H9 (cell line): ENCODE measurements at regions not wholly inside any gene's neighbourhood (a gene's known extent, or its start where the extent isn't known, plus 50 kb on each side); places are given as distances from the start of the nearest gene placed in this dataset.

Experiments used
- DNase-seq: peaks from one replicate; pipeline ENCODE4 v3.0.0-alpha.2; 2017
- H2AFZ ChIP-seq: one replicate; pipeline ENCODE4 v1.6.1; 2013; ENCODE audit warnings: mild to moderate bottlenecking, low read length, control low read depth, moderate library complexity
- H2AK5ac ChIP-seq: 2 replicates; pipeline ENCODE4 v1.6.1; 2013; ENCODE audit warnings: low read length, control low read depth, mixed read lengths; ENCODE audit not compliant: insufficient read length
- H2BK120ac ChIP-seq: one replicate; pipeline ENCODE4 v1.6.1; 2013; ENCODE audit warnings: low read depth, mild to moderate bottlenecking, low read length, control low read depth, inconsistent platforms; ENCODE audit not compliant: poor library complexity, severe bottlenecking
- H2BK12ac ChIP-seq: 2 replicates; pipeline ENCODE4 v1.6.1; 2013; ENCODE audit warnings: low read length, control low read depth, mixed read lengths, low read depth; ENCODE audit not compliant: insufficient read length
- H2BK15ac ChIP-seq: 2 replicates; pipeline ENCODE4 v1.6.1; 2013; ENCODE audit warnings: low read depth, low read length, control low read depth
- H2BK20ac ChIP-seq: one replicate; pipeline ENCODE4 v1.6.1; 2013; ENCODE audit warnings: low read depth, mild to moderate bottlenecking, low read length, control low read depth, inconsistent platforms; ENCODE audit not compliant: poor library complexity, severe bottlenecking
- H2BK5ac ChIP-seq: 2 replicates; pipeline ENCODE4 v1.6.1; 2013; ENCODE audit warnings: low read length, control low read depth, mixed read lengths; ENCODE audit not compliant: insufficient read length
- H3K14ac ChIP-seq: 2 replicates; pipeline ENCODE4 v1.6.1; 2013; ENCODE audit warnings: low read length, control low read depth; ENCODE audit not compliant: insufficient read depth
- H3K18ac ChIP-seq: 2 replicates; pipeline ENCODE4 v1.6.1; 2013; ENCODE audit warnings: low read depth, mild to moderate bottlenecking, mixed read lengths, low read length, control low read depth; ENCODE audit not compliant: insufficient read length
- H3K23ac ChIP-seq: 2 replicates; pipeline ENCODE4 v1.6.1; 2013; ENCODE audit warnings: low read length, control low read depth, mixed read lengths, low read depth; ENCODE audit not compliant: insufficient read length
- H3K23me2 ChIP-seq: 2 replicates; pipeline ENCODE4 v1.6.1; 2013; ENCODE audit warnings: low read depth, mild to moderate bottlenecking, mixed read lengths, low read length, control low read depth; ENCODE audit not compliant: insufficient read length, poor library complexity, severe bottlenecking
- H3K27ac ChIP-seq: 2 replicates; pipeline ENCODE4 v1.5.1; 2013; ENCODE audit warnings: low read length, control low read depth, mixed read lengths, low read depth; ENCODE audit not compliant: insufficient read length
- H3K27me3 ChIP-seq: 2 replicates; pipeline ENCODE4 v1.6.1; 2013; ENCODE audit warnings: low read length, control low read depth, inconsistent platforms; ENCODE audit not compliant: insufficient read depth
- H3K4ac ChIP-seq: 2 replicates; pipeline ENCODE4 v1.6.1; 2013; ENCODE audit warnings: low read depth, mild to moderate bottlenecking, control low read depth, inconsistent platforms, low read length, moderate library complexity
- H3K4me1 ChIP-seq: 2 replicates; pipeline ENCODE4 v1.6.1; 2013; ENCODE audit warnings: low read length, control low read depth, inconsistent platforms; ENCODE audit not compliant: insufficient read depth
- H3K4me2 ChIP-seq: 2 replicates; pipeline ENCODE4 v1.6.1; 2013; ENCODE audit warnings: low read length, control low read depth, mixed read lengths; ENCODE audit not compliant: insufficient read length, insufficient read depth
- H3K56ac ChIP-seq: 2 replicates; pipeline ENCODE4 v1.6.1; 2013; ENCODE audit warnings: low read depth, mild to moderate bottlenecking, mixed read lengths, low read length, control low read depth; ENCODE audit not compliant: insufficient read length
- H3K79me1 ChIP-seq: 2 replicates; pipeline ENCODE4 v1.6.1; 2013; ENCODE audit warnings: low read depth, mild to moderate bottlenecking, moderate library complexity, low read length, control low read depth, inconsistent platforms; ENCODE audit not compliant: insufficient read depth, poor library complexity, severe bottlenecking
- H3K79me2 ChIP-seq: 2 replicates; pipeline ENCODE4 v1.6.1; 2013; ENCODE audit warnings: low read length, control low read depth, inconsistent platforms; ENCODE audit not compliant: insufficient read depth
- H3K9ac ChIP-seq: 2 replicates; pipeline ENCODE4 v1.6.1; 2013; ENCODE audit warnings: low read length, control low read depth, mixed read lengths; ENCODE audit not compliant: insufficient read length; ENCODE audit errors: extremely low read depth
- H3K9me3 ChIP-seq: one replicate; pipeline ENCODE4 v1.6.1; 2013; ENCODE audit warnings: low read depth, low read length, inconsistent platforms; ENCODE audit not compliant: control insufficient read depth
- H3T11ph ChIP-seq: one replicate; pipeline ENCODE4 v1.6.1; 2013; ENCODE audit warnings: mild to moderate bottlenecking, low read length, control low read depth, inconsistent platforms
- H4K20me1 ChIP-seq: one replicate; pipeline ENCODE4 v1.6.1; 2013; ENCODE audit not compliant: control insufficient read depth, insufficient read length, insufficient read depth
- H4K5ac ChIP-seq: 2 replicates; pipeline ENCODE4 v1.6.1; 2013; ENCODE audit warnings: low read depth, mild to moderate bottlenecking, mixed read lengths, low read length, control low read depth; ENCODE audit not compliant: insufficient read length
- H4K8ac ChIP-seq: replicated peaks from 2 replicates; pipeline ENCODE4 v1.6.1; 2013; ENCODE audit warnings: low read length, control low read depth, mixed read lengths, low read depth; ENCODE audit not compliant: insufficient read length
- H4K91ac ChIP-seq: 2 replicates; pipeline ENCODE4 v1.6.1; 2013; ENCODE audit warnings: low read depth, mild to moderate bottlenecking, moderate library complexity, mixed read lengths, low read length, control low read depth; ENCODE audit not compliant: insufficient read length
- H3K27ac Mint-ChIP-seq, 3 experiments: 2 replicates in 2 of 3; 3 replicates in 1 of 3; pipeline ENCODE4 v1.8.0; 2020 to 2021; ENCODE audit warnings: mixed read lengths in 3 of 3, mild to moderate bottlenecking in 1 of 3, moderate library complexity in 1 of 3
- H3K27me3 Mint-ChIP-seq: 2 replicates; pipeline ENCODE4 v1.8.0; 2021; ENCODE audit warnings: low read depth, mild to moderate bottlenecking, moderate library complexity, mixed read lengths
- H3K36me3 Mint-ChIP-seq, 3 experiments: 2 replicates in 2 of 3; 3 replicates in 1 of 3; pipeline ENCODE4 v1.8.0; 2020 to 2021; ENCODE audit warnings: low read depth in 3 of 3, mixed read lengths in 3 of 3; ENCODE audit not compliant: insufficient read depth in 1 of 3
- H3K4me1 Mint-ChIP-seq, 2 experiments: 2 replicates each; pipeline ENCODE4 v1.8.0; 2020; ENCODE audit warnings: mixed read lengths in 2 of 2
- H3K4me3 Mint-ChIP-seq, 2 experiments: 2 replicates in 1 of 2; 3 replicates in 1 of 2; pipeline ENCODE4 v1.8.0; 2020 to 2021; ENCODE audit warnings: mild to moderate bottlenecking in 2 of 2, mixed read lengths in 2 of 2, moderate library complexity in 1 of 2
- H3K9me3 Mint-ChIP-seq, 2 experiments: 2 replicates in 1 of 2; 3 replicates in 1 of 2; pipeline ENCODE4 v1.8.0; 2020; ENCODE audit warnings: mild to moderate bottlenecking in 2 of 2, mixed read lengths in 2 of 2, moderate library complexity in 1 of 2
- CTCF ChIP-seq: fragments of 200-600 bp; sonication (generic); conservative IDR thresholded peaks from 3 replicates; pipeline ENCODE4 v1.8.0; 2021; ENCODE audit warnings: antibody characterized with exemption, mild to moderate bottlenecking
- WGBS: extraction: QIAGEN DNeasy Blood & Tissue Kit; methylation state at CpG from one replicate; pipeline ENCODE4 v1.1.7; 2013; ENCODE audit warnings: missing lambda C conversion rate, low lambda C conversion rate, mixed read lengths; ENCODE audit not compliant: insufficient read length; ENCODE audit errors: extremely low coverage; 5-methylcytosine and 5-hydroxymethylcytosine counted together

GRCh38 chr16:9380221-9380620 is 288.8 kb downstream of the HAPSTR1 start:
- H3K23ac ChIP-seq: no peak overlapping the region

More at GRCh38 chr16:9380221-9380620, 288.8 kb downstream of the HAPSTR1 start:
- no peak for DNase-seq
- no peak overlapping the region for H2BK12ac ChIP-seq
- no peak overlapping the region for H2AK5ac ChIP-seq
- no peaks in the 10 kb centered on the region for H3K4me1 ChIP-seq
- no peak overlapping the region for H3K9ac ChIP-seq
- Mint-ChIP-seq H3K4me1 (peaks cover 4 to 9% of the 10 kb centered on the region in 2 experiments; a peak in 2 of 4 replicates), H3K4me3 (no peak overlapping the region), H3K27ac (no peak overlapping the region), H3K9me3 (peaks cover 0 to 4% of the 10 kb centered on the region in 2 experiments; a peak in 3 of 5 replicates), H3K36me3 (no peaks in the 10 kb centered on the region; a peak in 1 of 7 replicates), H3K27me3 (no peaks in the 10 kb centered on the region; the same call in 1 of the 2 replicates)
- H4K8ac ChIP-seq: no peak overlapping the region
- no peak for TF ChIP-seq CTCF
- no peaks in the 10 kb centered on the region for H3K27me3 ChIP-seq
- no peak overlapping the region for H2BK120ac ChIP-seq
- H2AFZ ChIP-seq: no peak overlapping the region
- no peaks in the 10 kb centered on the region for H3K9me3 ChIP-seq
- H4K5ac ChIP-seq: no peak overlapping the region
- H4K20me1 ChIP-seq: no peaks in the 10 kb centered on the region
- H3K4ac ChIP-seq: no peak overlapping the region
- H2BK5ac ChIP-seq: no peak overlapping the region
- H3K79me2 ChIP-seq: no peaks in the 10 kb centered on the region
- H3K56ac ChIP-seq: no peak overlapping the region
- H4K91ac ChIP-seq: no peak overlapping the region
- H2BK20ac ChIP-seq: no peak overlapping the region
- H3K18ac ChIP-seq: no peak overlapping the region
- H3K79me1 ChIP-seq: no peaks in the 10 kb centered on the region
- H3T11ph ChIP-seq: no peak overlapping the region
- H3K4me2 ChIP-seq: no peak overlapping the region
- H2BK15ac ChIP-seq: no peak overlapping the region
- H3K14ac ChIP-seq: no peak overlapping the region
- no peaks in the 10 kb centered on the region for H3K23me2 ChIP-seq
- no peak overlapping the region for H3K27ac ChIP-seq
- WGBS: no CpG with 5 or more reads among the region's 3 CpGs
